GM23338 (cell line): ENCODE measurements at regions not wholly inside any gene's neighbourhood (a gene's known extent, or its start where the extent isn't known, plus 50 kb on each side); places are given as distances from the start of the nearest gene placed in this dataset.

Experiments used
- ATAC-seq: fragments of 200-7000 bp; cut with Tn5 transposase; 3 replicates; pipeline ENCODE4 v1.9.1; 2020
- DNase-seq: peaks from one replicate; pipeline ENCODE4 v3.0.0-alpha.2; 2015; ENCODE audit warnings: low spot score
- H2AFZ ChIP-seq: fragments of 200-600 bp; sonication (generic); 2 replicates; pipeline ENCODE4 v1.8.0; 2016; ENCODE audit warnings: antibody characterized with exemption, mild to moderate bottlenecking, moderate library complexity
- H3F3A ChIP-seq: fragments of 200-600 bp; sonication (generic); replicated peaks from 2 replicates; pipeline ENCODE4 v1.8.0; 2017; ENCODE audit warnings: antibody characterized with exemption, mixed run types, low read depth
- H3K27ac ChIP-seq: fragments of 200-600 bp; sonication (generic); 2 replicates; pipeline ENCODE4 v1.6.1; 2016; ENCODE audit warnings: low read depth
- H3K27me3 ChIP-seq: fragments of 200-600 bp; sonication (generic); 2 replicates; pipeline ENCODE4 v1.8.0; 2016; ENCODE audit warnings: mild to moderate bottlenecking, mixed run types, moderate library complexity; ENCODE audit not compliant: insufficient read depth
- H3K36me3 ChIP-seq: fragments of 200-600 bp; sonication (generic); 2 replicates; pipeline ENCODE4 v1.8.0; 2016; ENCODE audit warnings: mild to moderate bottlenecking; ENCODE audit not compliant: insufficient read depth
- H3K4me1 ChIP-seq: fragments of 200-600 bp; sonication (generic); 2 replicates; pipeline ENCODE4 v1.8.0; 2016; ENCODE audit warnings: mild to moderate bottlenecking, moderate library complexity; ENCODE audit not compliant: insufficient read depth
- H3K4me2 ChIP-seq: fragments of 200-600 bp; sonication (generic); 2 replicates; pipeline ENCODE4 v1.7.1; 2017; ENCODE audit warnings: mixed run types
- H3K4me3 ChIP-seq: fragments of 200-600 bp; sonication (generic); 2 replicates; pipeline ENCODE4 v1.6.1; 2016; ENCODE audit warnings: mixed run types
- H3K79me2 ChIP-seq: fragments of 200-600 bp; sonication (generic); replicated peaks from 2 replicates; pipeline ENCODE4 v1.8.0; 2017; ENCODE audit warnings: mild to moderate bottlenecking; ENCODE audit not compliant: insufficient read depth
- H3K9me2 ChIP-seq: fragments of 200-600 bp; sonication (generic); 2 replicates; pipeline ENCODE4 v1.8.0; 2017; ENCODE audit not compliant: insufficient read depth
- H4K20me1 ChIP-seq: fragments of 200-600 bp; sonication (generic); replicated peaks from 2 replicates; pipeline ENCODE4 v1.8.0; 2017; ENCODE audit warnings: mild to moderate bottlenecking; ENCODE audit not compliant: insufficient read depth
- H3K27ac Mint-ChIP-seq: 2 replicates; pipeline ENCODE4 v1.8.0; 2020; ENCODE audit warnings: inconsistent platforms, mild to moderate bottlenecking, moderate library complexity, mixed read lengths
- H3K27me3 Mint-ChIP-seq: 3 replicates; pipeline ENCODE4 v1.8.0; 2022; ENCODE audit warnings: low read depth, mild to moderate bottlenecking, moderate library complexity, mixed read lengths, inconsistent platforms; ENCODE audit not compliant: insufficient read depth, poor library complexity
- H3K36me3 Mint-ChIP-seq: 3 replicates; pipeline ENCODE4 v1.8.0; 2021; ENCODE audit warnings: low read depth, mild to moderate bottlenecking, inconsistent platforms, moderate library complexity, mixed read lengths
- H3K4me1 Mint-ChIP-seq: 3 replicates; pipeline ENCODE4 v1.8.0; 2020; ENCODE audit warnings: mild to moderate bottlenecking, inconsistent platforms, mixed read lengths
- H3K4me3 Mint-ChIP-seq: 3 replicates; pipeline ENCODE4 v1.8.0; 2021; ENCODE audit warnings: moderate library complexity, mild to moderate bottlenecking, inconsistent platforms, mixed read lengths
- H3K9me3 Mint-ChIP-seq: 3 replicates; pipeline ENCODE4 v1.8.0; 2020; ENCODE audit warnings: moderate library complexity, mild to moderate bottlenecking, inconsistent platforms, mixed read lengths
- EZH2phosphoT487 ChIP-seq: fragments of 200-600 bp; sonication (generic); IDR thresholded peaks from one replicate; pipeline ENCODE4 v1.8.1; 2018; ENCODE audit warnings: antibody characterized with exemption; ENCODE audit not compliant: unreplicated experiment
- NANOG ChIP-seq: IDR thresholded peaks from 2 replicates; pipeline ENCODE4 v1.6.1; 2016; ENCODE audit warnings: antibody characterized with exemption, borderline replicate concordance
- STAT1 ChIP-seq: IDR thresholded peaks from one replicate; pipeline ENCODE4 v1.6.1; 2016; ENCODE audit warnings: antibody characterized with exemption; ENCODE audit not compliant: unreplicated experiment
- ZNF114 ChIP-seq: fragments of 250-450 bp; sonication (Bioruptor Pico); IDR thresholded peaks from 2 replicates; pipeline ENCODE4 v1.5.0; 2020; ENCODE audit warnings: mild to moderate bottlenecking, moderate library complexity
- ZNF331 ChIP-seq: fragments of 250-450 bp; sonication (Bioruptor Pico); IDR thresholded peaks from 2 replicates; pipeline ENCODE4 v1.5.0; 2020; ENCODE audit warnings: low read depth, mild to moderate bottlenecking, moderate library complexity
- TF ChIP-seq, protein P1 (sequence below): IDR thresholded peaks from 2 replicates; pipeline ENCODE4 v1.6.1; 2016; ENCODE audit warnings: antibody characterized with exemption
- TF ChIP-seq, protein P2 (sequence below), 2 experiments: fragments of 200-600 bp in 1 of 2; sonication (generic) in 1 of 2; conservative IDR thresholded peaks; 2 replicates each; pipeline versions ENCODE4 v1.5.1 to v1.6.1; 2016 to 2017; ENCODE audit warnings: antibody characterized with exemption in 2 of 2, low read depth in 2 of 2, mild to moderate bottlenecking in 2 of 2, moderate library complexity in 1 of 2
- TF ChIP-seq, protein P3 (sequence below): IDR thresholded peaks from one replicate; pipeline ENCODE4 v1.6.1; 2018; ENCODE audit warnings: antibody characterized with exemption; ENCODE audit not compliant: unreplicated experiment

DNA sequence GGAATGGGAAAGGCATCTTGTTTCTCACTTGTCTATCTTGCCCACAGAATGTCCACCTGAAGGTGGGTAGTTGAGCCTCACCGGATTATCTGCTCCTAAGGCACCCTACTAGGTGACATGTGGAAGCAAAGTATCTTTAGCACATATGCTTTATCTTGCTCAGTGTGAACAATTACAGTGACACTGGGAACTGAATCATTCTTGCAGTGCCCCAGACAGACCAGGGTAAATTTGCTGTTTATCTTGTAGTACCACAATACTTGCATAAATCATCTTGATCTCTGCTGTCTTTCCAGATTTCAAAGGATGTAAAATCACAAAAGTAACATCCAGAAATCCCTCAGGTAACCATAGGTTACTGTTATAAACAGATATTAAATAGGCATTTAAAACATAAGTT lies 930.0 kb upstream of the INTU start (continued):
- TF ChIP-seq, protein P1, sequence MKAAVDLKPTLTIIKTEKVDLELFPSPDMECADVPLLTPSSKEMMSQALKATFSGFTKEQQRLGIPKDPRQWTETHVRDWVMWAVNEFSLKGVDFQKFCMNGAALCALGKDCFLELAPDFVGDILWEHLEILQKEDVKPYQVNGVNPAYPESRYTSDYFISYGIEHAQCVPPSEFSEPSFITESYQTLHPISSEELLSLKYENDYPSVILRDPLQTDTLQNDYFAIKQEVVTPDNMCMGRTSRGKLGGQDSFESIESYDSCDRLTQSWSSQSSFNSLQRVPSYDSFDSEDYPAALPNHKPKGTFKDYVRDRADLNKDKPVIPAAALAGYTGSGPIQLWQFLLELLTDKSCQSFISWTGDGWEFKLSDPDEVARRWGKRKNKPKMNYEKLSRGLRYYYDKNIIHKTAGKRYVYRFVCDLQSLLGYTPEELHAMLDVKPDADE: no peak
- TF ChIP-seq, protein P2, sequence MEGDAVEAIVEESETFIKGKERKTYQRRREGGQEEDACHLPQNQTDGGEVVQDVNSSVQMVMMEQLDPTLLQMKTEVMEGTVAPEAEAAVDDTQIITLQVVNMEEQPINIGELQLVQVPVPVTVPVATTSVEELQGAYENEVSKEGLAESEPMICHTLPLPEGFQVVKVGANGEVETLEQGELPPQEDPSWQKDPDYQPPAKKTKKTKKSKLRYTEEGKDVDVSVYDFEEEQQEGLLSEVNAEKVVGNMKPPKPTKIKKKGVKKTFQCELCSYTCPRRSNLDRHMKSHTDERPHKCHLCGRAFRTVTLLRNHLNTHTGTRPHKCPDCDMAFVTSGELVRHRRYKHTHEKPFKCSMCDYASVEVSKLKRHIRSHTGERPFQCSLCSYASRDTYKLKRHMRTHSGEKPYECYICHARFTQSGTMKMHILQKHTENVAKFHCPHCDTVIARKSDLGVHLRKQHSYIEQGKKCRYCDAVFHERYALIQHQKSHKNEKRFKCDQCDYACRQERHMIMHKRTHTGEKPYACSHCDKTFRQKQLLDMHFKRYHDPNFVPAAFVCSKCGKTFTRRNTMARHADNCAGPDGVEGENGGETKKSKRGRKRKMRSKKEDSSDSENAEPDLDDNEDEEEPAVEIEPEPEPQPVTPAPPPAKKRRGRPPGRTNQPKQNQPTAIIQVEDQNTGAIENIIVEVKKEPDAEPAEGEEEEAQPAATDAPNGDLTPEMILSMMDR (conservative IDR thresholded peaks at IDR 0.05; ENCODE audit: low read depth in 2 of 2): no peak
- TF ChIP-seq NANOG: no peak
- no peak for TF ChIP-seq STAT1
- TF ChIP-seq, protein P3, sequence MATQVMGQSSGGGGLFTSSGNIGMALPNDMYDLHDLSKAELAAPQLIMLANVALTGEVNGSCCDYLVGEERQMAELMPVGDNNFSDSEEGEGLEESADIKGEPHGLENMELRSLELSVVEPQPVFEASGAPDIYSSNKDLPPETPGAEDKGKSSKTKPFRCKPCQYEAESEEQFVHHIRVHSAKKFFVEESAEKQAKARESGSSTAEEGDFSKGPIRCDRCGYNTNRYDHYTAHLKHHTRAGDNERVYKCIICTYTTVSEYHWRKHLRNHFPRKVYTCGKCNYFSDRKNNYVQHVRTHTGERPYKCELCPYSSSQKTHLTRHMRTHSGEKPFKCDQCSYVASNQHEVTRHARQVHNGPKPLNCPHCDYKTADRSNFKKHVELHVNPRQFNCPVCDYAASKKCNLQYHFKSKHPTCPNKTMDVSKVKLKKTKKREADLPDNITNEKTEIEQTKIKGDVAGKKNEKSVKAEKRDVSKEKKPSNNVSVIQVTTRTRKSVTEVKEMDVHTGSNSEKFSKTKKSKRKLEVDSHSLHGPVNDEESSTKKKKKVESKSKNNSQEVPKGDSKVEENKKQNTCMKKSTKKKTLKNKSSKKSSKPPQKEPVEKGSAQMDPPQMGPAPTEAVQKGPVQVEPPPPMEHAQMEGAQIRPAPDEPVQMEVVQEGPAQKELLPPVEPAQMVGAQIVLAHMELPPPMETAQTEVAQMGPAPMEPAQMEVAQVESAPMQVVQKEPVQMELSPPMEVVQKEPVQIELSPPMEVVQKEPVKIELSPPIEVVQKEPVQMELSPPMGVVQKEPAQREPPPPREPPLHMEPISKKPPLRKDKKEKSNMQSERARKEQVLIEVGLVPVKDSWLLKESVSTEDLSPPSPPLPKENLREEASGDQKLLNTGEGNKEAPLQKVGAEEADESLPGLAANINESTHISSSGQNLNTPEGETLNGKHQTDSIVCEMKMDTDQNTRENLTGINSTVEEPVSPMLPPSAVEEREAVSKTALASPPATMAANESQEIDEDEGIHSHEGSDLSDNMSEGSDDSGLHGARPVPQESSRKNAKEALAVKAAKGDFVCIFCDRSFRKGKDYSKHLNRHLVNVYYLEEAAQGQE: no peak
- no peak for TF ChIP-seq EZH2phosphoT487
- TF ChIP-seq ZNF331 (CRISPR knock-in tag): no peak

DNA sequence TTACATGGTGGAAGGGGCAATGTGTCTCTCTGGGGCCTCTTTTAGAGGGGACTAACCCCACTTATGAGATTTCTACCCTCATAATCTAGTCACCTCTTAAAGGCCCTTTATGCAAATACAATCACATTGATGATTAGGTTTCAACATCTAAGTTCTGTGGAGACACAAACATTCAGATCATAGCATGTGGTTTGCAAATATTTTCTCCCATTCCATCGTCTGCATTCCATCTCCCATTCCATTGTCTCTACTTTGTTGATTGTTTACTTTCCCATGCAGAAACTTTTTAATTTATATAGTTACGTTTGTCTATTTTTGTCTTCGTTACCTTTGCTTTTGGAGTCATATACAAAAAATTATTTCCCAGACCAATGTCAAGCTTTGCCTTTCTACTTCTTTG lies 927.5 kb upstream of the INTU start:
- no peak overlapping the region for H3K4me3 ChIP-seq
- no peaks in the 10 kb centered on the region for H3K27me3 Mint-ChIP-seq
- H4K20me1 ChIP-seq: no peaks in the 10 kb centered on the region
- no peaks in the 10 kb centered on the region for H3K79me2 ChIP-seq
- H3K4me1 Mint-ChIP-seq: no peaks in the 10 kb centered on the region; the same call in 2 of the 3 replicates
- no peak overlapping the region for H3K4me3 Mint-ChIP-seq
- no peaks in the 10 kb centered on the region for H3F3A ChIP-seq
- H3K36me3 Mint-ChIP-seq: no peaks in the 10 kb centered on the region
- no peak overlapping the region for H3K27ac ChIP-seq
- no peaks in the 10 kb centered on the region for H3K4me1 ChIP-seq
- H3K36me3 ChIP-seq: no peaks in the 10 kb centered on the region
- no peak overlapping the region for H2AFZ ChIP-seq
- DNase-seq: no peak
- no peak for ATAC-seq
- H3K9me3 Mint-ChIP-seq: no peaks in the 10 kb centered on the region
- no peaks in the 10 kb centered on the region for H3K27me3 ChIP-seq
- H3K4me2 ChIP-seq: no peak overlapping the region
- H3K9me2 ChIP-seq: peaks cover 6% of the 10 kb centered on the region; the same call in 1 of the 2 replicates
- no peak overlapping the region for H3K27ac Mint-ChIP-seq
- TF ChIP-seq STAT1 (no peak), ZNF114 (CRISPR knock-in tag) (no peak), NANOG (no peak), EZH2phosphoT487 (no peak), ZNF331 (CRISPR knock-in tag) (no peak)
- TF ChIP-seq, protein P3: no peak
- TF ChIP-seq, protein P2 (conservative IDR thresholded peaks at IDR 0.05; ENCODE audit: low read depth in 2 of 2): no peak
- TF ChIP-seq, protein P1: no peak
